HG03097 (cell line): ENCODE measurements at regions not wholly inside any gene's neighbourhood (a gene's known extent, or its start where the extent isn't known, plus 50 kb on each side); places are given as distances from the start of the nearest gene placed in this dataset.

Experiments
- ATAC-seq: cut with Tn5 transposase; IDR thresholded peaks from one replicate; pipeline ENCODE4 v1.9.1; 2021; ENCODE audit not compliant: unreplicated experiment, low FRiP score

- no peak for ATAC-seq
Measured at GRCh38 chr3:34008836-34009809, 210.7 kb downstream of the PDCD6IP start.

GRCh38 chr3:34011171-34012101 lies 213.0 kb downstream of the PDCD6IP start:
- no peak for ATAC-seq

GRCh38 chr3:34012102-34012461 lies 213.7 kb downstream of the PDCD6IP start:
- ATAC-seq: no peak

DNA sequence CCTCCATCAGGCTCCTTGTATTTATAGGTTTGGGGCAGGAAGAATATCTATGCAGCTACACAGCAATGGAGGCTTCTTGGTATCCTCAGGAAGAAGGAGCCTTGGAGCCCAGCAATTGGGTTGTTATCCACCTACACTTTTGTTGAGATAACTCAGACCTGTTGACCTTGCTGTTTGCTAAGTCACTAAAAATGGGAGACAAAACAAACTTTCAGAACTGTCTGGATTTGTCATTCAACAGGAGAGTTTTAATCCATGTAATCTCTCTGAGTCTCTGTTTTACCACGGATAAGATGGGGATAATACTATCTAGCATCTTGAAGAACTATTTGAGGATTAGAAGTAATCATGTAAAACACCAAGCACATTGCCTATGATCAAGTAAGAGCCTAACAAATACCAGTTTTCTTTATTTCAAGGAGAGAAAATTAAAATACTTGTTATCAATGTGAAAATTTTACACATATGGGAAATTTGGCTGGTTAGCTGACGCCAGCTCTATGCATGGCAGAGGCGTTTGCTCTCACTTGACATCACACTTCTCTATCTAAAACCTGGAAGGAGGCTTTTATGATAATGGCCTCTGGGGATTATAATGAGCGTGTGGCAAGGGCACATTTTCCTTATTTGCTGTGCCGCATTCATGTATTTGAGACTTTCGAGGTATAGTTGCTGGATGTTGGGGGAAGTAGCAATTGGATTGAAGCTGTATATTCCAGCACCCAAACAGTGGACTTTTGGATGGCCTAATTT lies 215.6 kb downstream of the PDCD6IP start:
- ATAC-seq: no peak

DNA sequence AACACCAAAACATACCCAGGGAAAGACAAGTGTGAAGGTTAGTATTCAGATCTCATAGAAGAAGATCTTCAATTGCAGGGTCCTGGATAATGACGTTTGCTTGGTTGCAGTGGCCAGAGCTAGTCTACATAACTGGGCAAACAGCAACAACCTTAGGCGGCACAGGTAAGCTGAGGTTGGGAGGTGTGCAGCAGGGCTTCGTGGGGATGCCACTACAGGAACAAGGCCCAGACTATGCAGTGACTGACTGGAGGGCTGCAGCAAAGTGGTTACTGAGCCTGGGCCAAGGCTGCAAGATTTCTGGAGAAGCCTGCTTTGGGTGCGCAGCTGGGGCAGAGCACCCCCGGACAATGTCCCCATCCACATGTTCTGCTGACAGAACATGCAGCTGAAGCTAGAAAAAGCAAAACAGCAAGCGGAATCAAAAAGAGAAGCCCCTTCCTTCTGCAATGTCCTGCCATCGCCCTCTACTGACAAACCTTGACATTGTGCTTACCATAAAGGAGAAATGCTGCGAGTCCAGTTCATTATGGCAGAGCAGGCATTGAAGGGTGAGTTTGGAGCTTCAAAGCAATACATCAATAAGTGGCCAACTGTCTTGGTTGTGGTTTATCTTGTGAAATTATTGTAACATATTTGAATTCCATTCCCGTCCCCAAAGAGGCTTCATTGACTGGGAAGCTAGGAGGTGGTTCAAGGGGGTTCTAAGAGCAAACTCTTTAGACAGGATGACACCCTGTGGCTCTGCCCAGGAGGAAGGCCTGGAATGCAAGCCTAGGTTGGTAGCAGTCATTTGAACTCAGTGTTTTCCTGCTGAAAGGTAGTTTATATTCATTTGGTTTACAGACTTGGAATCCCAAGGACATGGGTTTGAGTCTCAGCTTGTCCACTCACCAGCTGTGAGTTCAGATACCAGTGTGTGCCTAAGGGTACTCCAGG lies 217.0 kb downstream of the PDCD6IP start:
- ATAC-seq: no peak

- ATAC-seq: no peak
Measured at GRCh38 chr3:34016925-34017587, 218.6 kb downstream of the PDCD6IP start.

- ATAC-seq: no peak
Measured at GRCh38 chr3:34017757-34018156, 219.3 kb downstream of the PDCD6IP start.

GRCh38 chr3:34019158-34019557 lies 220.7 kb downstream of the PDCD6IP start:
- no peak for ATAC-seq

DNA sequence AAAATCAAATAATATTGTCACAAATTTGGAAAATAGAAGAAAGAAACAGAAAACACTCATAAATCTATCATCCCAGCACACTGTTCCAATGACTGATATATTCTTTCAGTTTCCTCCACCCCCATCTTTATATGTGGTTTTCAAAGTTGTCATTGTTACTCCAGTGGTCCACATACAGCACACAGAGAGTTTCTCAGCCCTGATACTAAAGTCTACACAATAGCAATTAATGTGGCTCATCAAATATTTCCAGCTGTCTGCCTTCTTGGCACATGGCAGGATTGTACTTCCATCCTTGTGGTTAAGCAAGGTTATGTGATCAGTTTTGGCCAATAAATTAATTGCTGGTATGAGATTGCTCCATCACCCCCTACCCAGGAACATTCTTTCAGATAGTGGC lies 221.7 kb downstream of the PDCD6IP start:
- no peak for ATAC-seq

DNA sequence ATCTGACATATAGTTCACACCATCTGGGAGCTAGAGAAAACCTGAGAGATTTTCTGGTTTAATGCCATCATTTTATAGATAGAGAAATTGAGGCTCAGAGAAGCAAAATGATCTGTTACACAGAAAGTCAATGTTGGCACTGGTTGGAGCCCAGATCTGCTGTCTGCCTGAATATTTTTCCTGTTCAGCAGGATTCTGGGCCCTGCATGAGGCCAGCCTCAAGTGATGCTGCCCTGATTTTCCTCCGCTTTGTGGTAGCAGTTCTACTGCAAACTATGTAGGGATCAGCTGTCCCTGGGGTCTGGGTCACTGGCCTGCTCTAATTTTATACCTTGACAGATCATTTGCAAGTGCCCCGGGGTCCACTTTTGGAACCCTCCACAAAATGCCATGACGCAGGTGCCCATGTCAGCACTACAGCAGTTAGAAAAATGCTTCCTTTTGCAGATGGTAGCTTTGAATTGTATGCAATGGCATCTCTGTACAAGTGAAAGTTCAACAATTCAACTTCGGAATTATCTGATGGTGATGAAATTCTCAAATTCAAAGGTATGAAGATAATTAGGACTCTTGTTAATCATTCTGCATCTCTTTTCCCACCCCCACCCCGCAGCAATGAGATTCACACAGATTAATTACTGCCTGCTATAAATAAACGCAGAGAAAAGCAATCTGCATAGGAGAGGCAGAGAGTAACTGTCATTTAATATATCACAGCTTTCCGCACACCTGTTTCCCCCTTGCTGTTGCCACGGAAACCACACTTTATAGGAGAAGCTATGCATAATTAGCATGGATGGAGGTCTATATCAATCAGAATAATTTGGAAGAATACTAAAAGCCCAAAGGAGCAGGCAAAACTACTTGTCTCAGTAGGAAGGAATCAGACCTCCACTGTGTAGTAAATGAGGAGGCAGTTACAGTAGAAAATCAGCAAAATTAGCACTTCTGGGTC lies 222.6 kb downstream of the PDCD6IP start:
- ATAC-seq: no peak

DNA sequence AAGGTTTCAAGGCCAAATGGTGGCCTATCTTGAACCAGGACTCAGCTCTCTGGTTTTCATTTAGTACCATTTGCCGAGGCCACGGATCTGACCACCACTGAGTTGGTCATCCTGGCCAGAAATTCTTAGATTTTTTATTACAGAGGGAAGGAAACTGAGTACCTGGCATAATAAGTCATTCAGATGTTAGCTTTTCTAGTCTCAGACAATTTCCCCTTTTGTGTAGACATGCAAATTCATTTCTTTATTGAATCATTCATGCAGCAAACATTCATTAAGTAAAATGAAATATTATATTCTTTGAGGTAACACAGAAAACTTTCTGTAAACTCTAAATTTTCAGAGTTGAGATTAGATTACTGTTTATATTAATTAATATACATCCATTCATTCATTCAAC lies 223.7 kb downstream of the PDCD6IP start:
- no peak for ATAC-seq

DNA sequence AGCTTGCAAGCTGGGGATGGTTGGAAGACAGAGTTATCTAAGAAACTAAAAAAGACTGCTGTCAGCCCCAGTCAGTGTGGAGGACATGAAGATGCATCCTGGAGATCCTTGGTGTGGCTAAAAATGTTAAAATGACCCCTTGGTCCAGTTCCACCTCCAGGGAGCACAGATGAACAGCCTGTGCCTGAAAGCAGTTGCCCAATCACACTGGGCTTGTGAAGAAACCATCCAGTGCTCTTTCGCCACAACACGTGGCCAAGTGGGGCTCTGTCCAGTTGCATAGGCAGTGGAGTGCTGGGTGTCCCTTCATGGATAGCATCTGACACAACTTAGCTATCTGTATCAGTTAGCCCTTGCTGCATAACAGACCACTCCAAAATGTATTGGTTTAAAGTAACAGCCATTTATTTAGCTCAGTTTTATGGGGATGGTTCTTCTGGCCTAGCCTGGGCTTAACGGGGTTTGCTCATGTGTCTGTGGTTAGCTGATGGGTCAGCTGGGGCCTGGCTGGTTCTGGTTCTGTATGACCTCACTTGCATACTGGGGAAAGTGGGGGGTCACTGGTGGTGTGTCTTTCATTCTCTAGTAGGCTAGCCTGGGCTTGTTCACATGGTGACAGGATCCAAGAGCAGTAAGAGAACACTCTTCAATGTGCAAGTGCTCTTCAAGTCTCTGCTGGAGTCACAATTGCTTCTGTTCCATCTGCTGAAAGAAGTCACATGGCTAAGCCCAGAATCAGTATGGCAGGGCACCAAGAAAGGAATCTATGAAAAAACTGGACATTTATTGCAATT lies 226.2 kb downstream of the PDCD6IP start:
- ATAC-seq: no peak

GRCh38 chr3:34033839-34034238 lies 235.4 kb downstream of the PDCD6IP start:
- ATAC-seq: no peak

DNA sequence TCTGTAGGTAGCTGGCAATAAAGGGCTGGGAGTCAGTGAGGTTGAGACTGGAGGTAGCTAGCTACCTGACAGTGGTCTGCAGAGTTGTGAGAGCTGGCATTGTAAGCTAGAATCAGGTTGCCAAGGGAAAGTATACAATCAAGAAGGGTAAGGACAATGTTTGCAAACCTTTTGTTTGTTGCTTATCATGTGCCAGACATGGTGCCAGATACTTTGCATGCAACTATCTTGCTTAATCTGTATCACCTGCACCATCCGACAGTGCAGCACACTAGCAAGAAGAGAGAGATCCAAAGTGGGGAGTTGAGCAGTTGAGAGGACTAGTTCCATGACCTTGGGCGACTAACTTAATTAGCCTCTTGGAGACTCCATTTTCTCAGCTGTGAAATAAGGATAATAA lies 236.4 kb downstream of the PDCD6IP start:
- ATAC-seq: no peak

DNA sequence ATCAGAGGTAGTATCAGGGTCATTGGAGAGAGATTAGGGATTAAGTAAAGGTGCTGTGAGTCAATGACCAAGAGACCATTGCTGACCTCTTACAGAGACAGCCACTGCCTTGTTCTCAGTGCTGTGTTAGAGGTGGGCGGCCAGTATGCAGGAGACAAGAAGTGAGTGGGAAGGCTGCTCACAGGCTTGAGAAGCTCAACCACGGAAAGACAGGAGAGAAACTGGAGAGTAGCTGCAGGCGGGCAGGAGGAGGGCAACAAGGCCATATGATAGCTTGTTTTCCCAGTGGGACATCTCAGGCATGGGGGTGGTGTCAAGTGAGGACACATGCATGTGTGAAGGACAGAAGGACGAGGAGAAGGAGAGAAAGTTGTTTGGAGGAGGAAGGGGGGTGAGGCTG lies 237.3 kb downstream of the PDCD6IP start:
- ATAC-seq: no peak

DNA sequence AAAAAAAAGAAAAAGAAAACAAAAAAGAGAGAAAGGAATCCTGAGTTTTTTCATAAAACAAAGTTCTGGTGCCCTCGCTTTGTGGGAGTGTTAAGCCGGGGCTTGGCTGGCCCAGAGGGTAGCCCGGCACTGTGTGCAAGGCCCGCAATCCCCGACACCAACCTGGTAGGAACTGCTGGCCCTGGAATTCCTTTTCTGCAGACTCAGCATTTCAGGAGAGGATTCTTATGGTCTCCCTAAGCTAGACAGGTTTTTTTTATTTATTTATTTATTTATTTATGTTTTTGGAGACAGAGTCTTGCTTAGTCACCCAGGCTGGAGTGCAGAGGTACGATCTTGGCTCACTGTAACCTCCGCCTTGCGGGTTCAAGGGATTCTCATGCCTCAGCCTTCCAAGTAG lies 238.8 kb downstream of the PDCD6IP start:
- no peak for ATAC-seq

GRCh38 chr3:34038131-34038530 lies 239.7 kb downstream of the PDCD6IP start:
- ATAC-seq: no peak
